ENCODE measurements at regions not wholly inside any gene's neighbourhood (a gene's known extent, or its start where the extent isn't known, plus 50 kb on each side); places are given as distances from the start of the nearest gene placed in this dataset.

DNA sequence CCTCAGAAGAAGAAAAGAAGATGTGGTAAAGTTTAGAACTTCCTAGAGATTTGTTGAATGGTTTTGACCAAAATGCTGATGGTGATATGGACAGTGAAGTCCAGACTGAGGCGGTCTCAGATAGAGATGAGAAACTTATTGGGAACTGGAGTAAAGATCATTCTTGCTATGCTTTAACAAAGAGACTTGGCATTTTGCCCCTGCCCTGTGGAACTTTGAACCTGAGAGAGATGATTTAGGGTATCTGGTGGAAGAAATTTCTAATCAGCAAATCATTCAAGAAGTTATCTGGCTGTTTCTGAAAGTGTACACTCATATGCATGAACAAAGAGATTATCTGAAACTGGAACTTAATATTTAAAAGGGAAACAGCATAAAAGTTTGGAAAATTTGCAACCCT lies 505.2 kb downstream of the NSUN3 start:
- Histone ChIP-seq H3K27ac (ENCODE audit: low read depth, low read length, poor library complexity, severe bottlenecking) (no peak overlapping the region), H3K27me3 (replicated peaks; ENCODE audit: insufficient read depth, low read depth, low read length, poor library complexity) (no peaks in the 10 kb centered on the region), H3K36me3 (ENCODE audit: insufficient read depth, low read length, poor library complexity, severe bottlenecking) (no peaks in the 10 kb centered on the region), H3K4me3 (ENCODE audit: low read depth, low read length, poor library complexity, severe bottlenecking) (no peak overlapping the region), H3K4me1 (ENCODE audit: insufficient read depth, low read length, poor library complexity, severe bottlenecking) (no peaks in the 10 kb centered on the region), H3K9me3 (ENCODE audit: low read depth, low read length, poor library complexity, severe bottlenecking) (no peaks in the 10 kb centered on the region)
- TF ChIP-seq, protein P1, sequence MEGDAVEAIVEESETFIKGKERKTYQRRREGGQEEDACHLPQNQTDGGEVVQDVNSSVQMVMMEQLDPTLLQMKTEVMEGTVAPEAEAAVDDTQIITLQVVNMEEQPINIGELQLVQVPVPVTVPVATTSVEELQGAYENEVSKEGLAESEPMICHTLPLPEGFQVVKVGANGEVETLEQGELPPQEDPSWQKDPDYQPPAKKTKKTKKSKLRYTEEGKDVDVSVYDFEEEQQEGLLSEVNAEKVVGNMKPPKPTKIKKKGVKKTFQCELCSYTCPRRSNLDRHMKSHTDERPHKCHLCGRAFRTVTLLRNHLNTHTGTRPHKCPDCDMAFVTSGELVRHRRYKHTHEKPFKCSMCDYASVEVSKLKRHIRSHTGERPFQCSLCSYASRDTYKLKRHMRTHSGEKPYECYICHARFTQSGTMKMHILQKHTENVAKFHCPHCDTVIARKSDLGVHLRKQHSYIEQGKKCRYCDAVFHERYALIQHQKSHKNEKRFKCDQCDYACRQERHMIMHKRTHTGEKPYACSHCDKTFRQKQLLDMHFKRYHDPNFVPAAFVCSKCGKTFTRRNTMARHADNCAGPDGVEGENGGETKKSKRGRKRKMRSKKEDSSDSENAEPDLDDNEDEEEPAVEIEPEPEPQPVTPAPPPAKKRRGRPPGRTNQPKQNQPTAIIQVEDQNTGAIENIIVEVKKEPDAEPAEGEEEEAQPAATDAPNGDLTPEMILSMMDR (conservative IDR thresholded peaks at IDR 0.05; ENCODE audit: low read depth, low read length): no peak
- no peak for TF ChIP-seq EZH2 (IDR thresholded peaks at IDR 0.05; ENCODE audit: borderline replicate concordance, low read depth, low read length, poor library complexity, severe bottlenecking)
- no TSS peak for BruUV-seq (replicated peaks)
- ChIA-PET CTCF (no interaction called here), POLR2A (ENCODE audit: low non-redundant PET) (no interaction called here)
- no peak for DNase-seq (ENCODE audit: low spot score)
- intact Hi-C loops (cut with micrococcal nuclease; ENCODE audit: unreplicated experiment): no loop called here

DNA sequence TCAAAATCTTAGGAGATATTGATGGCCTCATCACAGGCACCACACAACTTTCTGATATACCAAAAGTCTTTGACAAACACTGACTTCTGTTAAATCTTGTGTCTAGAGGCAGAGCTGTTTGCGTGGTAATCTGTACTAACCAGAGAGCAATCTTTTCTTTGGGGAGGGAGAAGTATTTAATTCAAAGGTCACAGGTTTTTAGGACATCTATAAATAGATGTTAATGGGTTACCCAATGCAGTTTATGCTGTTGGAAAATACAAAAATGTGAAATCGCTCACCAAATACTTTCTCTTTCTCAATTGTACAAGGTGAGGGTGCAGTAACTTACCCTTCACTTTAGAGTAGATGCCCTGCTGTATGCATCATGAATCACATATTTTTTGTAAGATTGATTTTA lies 510.5 kb downstream of the NSUN3 start:
- no peak for DNase-seq (ENCODE audit: low spot score)
- H3K4me3 ChIP-seq (ENCODE audit: low read depth, low read length, poor library complexity, severe bottlenecking): no peak overlapping the region
- H3K27ac ChIP-seq (ENCODE audit: low read depth, low read length, poor library complexity, severe bottlenecking): no peak overlapping the region
- CTCF ChIA-PET: no interaction called here
- intact Hi-C loops (cut with micrococcal nuclease; ENCODE audit: unreplicated experiment): no loop called here
- no TSS peak for BruUV-seq (replicated peaks)
- no peaks in the 10 kb centered on the region for H3K27me3 ChIP-seq (replicated peaks; ENCODE audit: insufficient read depth, low read depth, low read length, poor library complexity)
- H3K4me1 ChIP-seq (ENCODE audit: insufficient read depth, low read length, poor library complexity, severe bottlenecking): no peaks in the 10 kb centered on the region
- H3K9me3 ChIP-seq (ENCODE audit: low read depth, low read length, poor library complexity, severe bottlenecking): no peaks in the 10 kb centered on the region
- POLR2A ChIA-PET (ENCODE audit: low non-redundant PET): no interaction called here
- no peak for TF ChIP-seq EZH2 (IDR thresholded peaks at IDR 0.05; ENCODE audit: borderline replicate concordance, low read depth, low read length, poor library complexity, severe bottlenecking)
- TF ChIP-seq, protein P1 (conservative IDR thresholded peaks at IDR 0.05; ENCODE audit: low read depth, low read length): no peak
- H3K36me3 ChIP-seq (ENCODE audit: insufficient read depth, low read length, poor library complexity, severe bottlenecking): no peaks in the 10 kb centered on the region

DNA sequence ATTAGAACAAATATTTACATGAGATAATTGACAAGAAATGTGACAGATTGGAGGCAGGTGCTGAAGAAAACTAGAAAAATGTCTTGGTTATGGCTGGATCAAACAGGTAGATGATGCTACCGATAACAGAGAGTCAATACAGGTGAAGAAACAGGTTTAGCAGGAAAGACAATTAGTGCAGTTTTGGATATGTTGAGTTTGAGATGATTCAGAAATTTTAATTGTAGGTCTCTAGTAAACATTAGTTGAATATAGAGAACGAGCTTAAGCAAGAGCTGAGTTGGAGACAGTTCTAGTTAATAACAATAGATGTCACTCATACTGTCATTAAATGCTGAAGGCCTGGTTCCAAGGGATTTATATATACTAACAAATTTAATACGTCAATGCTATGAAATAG lies 524.4 kb downstream of the NSUN3 start:
- Histone ChIP-seq H3K36me3 (ENCODE audit: insufficient read depth, low read length, poor library complexity, severe bottlenecking) (no peaks in the 10 kb centered on the region), H3K27ac (ENCODE audit: low read depth, low read length, poor library complexity, severe bottlenecking) (no peak overlapping the region), H3K9me3 (ENCODE audit: low read depth, low read length, poor library complexity, severe bottlenecking) (no peaks in the 10 kb centered on the region), H3K27me3 (replicated peaks; ENCODE audit: insufficient read depth, low read depth, low read length, poor library complexity) (no peaks in the 10 kb centered on the region), H3K4me1 (ENCODE audit: insufficient read depth, low read length, poor library complexity, severe bottlenecking) (no peaks in the 10 kb centered on the region), H3K4me3 (ENCODE audit: low read depth, low read length, poor library complexity, severe bottlenecking) (no peak overlapping the region)
- BruUV-seq (replicated peaks): no TSS peak
- CTCF ChIA-PET: no interaction called here
- intact Hi-C loops (cut with micrococcal nuclease; ENCODE audit: unreplicated experiment): no loop called here
- DNase-seq (ENCODE audit: low spot score): no peak
- POLR2A ChIA-PET (ENCODE audit: low non-redundant PET): no interaction called here
- TF ChIP-seq, protein P1 (conservative IDR thresholded peaks at IDR 0.05; ENCODE audit: low read depth, low read length): no peak
- TF ChIP-seq EZH2 (IDR thresholded peaks at IDR 0.05; ENCODE audit: borderline replicate concordance, low read depth, low read length, poor library complexity, severe bottlenecking): no peak

Data from A673 (cell line).